CD4-positive, alpha-beta T cell treated with Interleukin-2 at 100 ng/mL for 4 hours (primary cell): ENCODE measurements at regions not wholly inside any gene's neighbourhood (a gene's known extent, or its start where the extent isn't known, plus 50 kb on each side); places are given as distances from the start of the nearest gene placed in this dataset.
A peak's percentile ranks its signal among the peaks of the same experiment; 100 is the strongest.
"Not testable (repeated sequence)": the region's sequence is repeated elsewhere in the genome, so short reads cannot be mapped to it uniquely, and the experiment has no call there.

Source experiments
- DNase-seq: peaks from one replicate; pipeline ENCODE4 v3.0.0-alpha.2; 2020; ENCODE audit warnings: low spot score

DNA sequence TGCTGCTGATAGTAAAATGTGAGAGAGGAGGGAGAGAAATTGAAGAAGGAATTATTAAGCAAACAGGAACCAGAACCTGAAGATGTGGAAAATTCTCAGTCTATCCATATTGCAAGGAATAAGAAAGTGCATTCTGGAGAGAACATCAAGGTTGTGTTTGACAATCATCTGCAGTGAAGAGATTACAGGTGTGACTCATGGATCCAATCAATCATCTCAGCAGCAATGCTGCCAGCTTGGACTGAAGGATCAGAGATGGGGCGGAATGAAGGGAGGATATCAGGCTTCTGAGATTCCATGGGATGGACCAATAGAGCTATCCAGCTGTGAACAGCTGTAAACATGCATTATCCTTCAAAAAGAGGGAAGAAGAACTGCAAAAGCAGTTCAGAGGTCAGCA lies 247.3 kb downstream of the LPIN1 start:
- no peak for DNase-seq

DNA sequence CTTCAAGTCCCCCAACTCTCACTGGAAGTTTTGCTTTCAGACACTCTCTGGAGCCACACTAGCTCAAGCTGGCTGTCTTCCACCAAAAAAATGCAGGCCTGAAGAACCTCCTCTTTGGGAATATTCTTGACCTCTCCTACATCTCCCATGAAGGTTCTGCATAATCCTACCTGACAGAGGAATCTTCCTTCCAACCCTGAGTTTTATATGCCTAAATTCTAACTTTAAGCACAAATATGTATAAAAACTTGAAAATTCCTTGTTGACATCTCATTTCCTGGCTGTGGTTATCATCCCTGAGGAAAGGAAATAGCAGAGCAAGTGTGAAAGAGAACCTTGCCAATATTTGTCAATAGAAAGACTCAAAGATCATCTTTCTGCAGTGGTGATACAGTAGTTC lies 249.0 kb downstream of the LPIN1 start:
- DNase-seq: no peak

DNA sequence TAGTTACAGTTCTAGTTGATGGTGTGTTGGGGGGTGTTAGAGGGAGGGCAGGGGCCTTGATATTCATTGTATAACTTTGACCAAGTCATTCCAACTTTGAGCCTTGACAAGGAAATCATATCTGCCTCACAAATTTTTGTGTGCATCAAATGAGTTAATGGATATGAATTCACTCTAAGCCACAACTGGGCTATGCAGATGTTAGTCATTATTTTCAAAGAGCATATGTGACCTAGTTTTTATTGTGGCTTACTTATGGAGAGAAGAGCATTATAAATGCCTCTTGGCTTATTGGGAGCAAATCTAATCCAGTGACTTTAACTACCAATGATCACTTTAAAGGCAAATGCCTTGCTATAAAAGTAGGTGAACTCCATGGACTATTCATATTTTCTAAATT lies 250.2 kb downstream of the LPIN1 start:
- DNase-seq: no peak

DNA sequence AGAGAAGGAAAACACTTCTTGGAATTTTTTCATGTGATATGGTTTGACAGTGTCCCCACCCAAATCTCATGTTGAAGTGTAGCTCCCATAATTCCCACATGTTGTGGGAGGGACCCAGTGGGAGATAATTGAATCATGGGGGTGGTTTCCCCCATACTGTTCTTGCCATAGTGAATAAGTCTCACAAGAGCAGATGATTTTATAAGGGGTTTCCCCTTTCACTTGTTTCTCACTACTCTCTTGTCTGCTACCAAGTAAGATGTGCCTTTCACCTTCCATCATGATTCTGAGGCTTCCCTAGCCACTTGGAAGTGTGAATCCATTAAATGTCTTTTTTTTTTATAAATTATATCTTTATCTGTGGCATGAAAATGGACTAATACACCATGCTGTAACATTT lies 250.7 kb downstream of the LPIN1 start:
- no peak for DNase-seq

DNA sequence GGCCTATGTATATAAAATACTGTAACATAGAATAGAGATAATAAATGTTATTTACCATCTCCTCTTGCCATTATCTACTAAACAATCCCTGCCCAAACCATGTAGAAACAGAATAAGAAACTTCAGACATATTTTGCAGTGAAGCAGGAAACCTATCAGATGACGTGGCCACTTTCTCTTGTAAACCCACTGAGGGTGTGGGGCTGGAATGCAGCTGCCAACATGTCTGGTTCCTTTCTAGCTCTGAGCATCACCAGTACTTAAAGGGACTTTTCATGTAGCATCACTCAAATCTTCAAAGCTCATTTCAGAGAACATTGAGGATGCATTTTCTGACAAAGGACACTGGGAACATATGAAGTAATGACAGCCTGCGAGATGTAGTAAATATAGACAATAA lies 251.8 kb downstream of the LPIN1 start:
- DNase-seq: peak; percentile 8

DNA sequence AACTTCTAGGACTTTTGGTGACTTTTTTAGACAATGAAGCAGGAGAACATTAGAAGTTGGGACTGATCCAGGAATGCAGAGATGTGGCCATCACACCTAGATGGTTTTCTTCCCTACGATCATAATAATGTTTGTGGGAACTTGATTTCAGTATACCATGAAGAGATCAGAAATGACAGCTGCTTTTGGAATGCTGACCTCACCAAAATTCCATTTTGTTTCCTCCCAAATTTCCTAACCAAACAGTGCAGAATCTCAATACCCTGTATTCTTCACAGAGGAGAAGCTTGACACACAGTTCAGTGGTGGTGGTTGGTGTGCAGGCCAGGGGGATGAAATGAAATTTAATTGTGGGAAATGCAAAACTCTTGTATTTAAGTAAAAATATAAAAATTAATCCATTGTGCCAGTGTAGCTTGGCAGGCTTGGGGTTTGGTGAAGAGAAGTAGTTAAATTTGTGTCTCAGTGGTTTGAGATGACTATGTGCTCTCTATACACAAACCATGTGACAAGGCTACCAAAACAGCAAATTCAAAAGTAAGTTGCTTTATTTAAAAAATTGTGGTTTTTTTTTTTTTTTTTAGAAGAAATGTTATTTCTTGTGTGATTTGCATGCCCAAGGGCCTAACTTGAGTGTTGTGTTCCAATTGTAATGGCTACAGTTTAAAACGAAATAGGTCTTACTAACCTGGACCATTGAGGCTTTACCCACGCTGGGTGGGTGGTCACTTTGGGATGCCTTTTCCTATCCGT lies 252.4 kb downstream of the LPIN1 start:
- no peak for DNase-seq

DNA sequence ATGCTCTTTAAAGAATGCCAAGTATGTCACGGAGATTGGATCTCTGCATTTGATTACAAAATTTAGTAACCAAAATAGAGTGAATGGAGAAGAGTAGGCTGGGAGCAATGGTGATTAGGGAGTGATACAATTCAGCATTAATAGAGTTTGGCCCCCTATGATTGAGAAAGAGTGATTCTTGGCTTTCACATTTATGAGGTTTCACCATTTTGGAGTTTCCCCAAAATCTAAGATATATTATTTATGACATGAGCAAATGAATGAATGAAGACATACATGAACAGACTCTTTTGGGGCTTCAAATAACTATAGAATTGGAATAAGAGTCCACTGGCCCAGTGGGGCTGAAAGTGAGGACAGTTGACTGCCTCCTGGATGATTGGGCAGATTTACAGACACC lies 255.2 kb downstream of the LPIN1 start:
- no peak for DNase-seq

DNA sequence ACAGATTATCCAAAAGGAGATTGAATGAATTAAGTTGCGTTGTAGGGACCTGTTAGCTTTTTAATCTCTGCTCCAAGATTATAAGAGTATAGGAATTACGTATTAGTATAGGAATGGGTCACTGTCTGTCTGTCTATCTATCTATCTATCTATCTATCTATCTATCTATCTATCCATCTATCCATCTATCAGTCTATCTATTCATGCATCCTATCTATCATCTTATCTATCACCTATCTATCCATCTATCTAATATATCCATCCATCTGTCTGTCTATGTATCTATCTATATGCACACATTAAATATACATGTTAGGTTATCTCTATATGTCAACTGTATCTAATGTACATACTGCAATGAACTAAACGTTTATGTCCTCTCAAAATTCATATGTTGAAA lies 255.8 kb downstream of the LPIN1 start:
- no peak for DNase-seq

DNA sequence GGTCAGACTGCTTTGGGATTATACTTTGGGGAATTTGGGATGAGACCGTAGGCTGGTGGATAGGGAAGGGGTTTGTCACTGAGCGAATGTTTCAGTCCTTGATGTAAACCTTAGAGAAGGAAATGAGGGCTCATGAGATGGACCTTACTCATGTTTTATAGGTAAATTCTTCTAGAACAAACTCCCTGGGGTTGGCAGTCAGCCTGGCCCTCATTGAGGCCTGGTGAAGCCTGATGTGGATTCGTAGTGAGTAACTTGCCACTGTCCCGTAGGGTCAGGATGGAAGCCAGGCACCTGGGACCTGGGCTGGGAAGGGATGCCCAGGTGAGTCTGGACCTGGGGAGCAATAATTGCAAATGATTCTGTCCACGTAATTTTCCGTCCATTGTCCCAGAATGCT lies 258.3 kb downstream of the LPIN1 start:
- no peak for DNase-seq

DNA sequence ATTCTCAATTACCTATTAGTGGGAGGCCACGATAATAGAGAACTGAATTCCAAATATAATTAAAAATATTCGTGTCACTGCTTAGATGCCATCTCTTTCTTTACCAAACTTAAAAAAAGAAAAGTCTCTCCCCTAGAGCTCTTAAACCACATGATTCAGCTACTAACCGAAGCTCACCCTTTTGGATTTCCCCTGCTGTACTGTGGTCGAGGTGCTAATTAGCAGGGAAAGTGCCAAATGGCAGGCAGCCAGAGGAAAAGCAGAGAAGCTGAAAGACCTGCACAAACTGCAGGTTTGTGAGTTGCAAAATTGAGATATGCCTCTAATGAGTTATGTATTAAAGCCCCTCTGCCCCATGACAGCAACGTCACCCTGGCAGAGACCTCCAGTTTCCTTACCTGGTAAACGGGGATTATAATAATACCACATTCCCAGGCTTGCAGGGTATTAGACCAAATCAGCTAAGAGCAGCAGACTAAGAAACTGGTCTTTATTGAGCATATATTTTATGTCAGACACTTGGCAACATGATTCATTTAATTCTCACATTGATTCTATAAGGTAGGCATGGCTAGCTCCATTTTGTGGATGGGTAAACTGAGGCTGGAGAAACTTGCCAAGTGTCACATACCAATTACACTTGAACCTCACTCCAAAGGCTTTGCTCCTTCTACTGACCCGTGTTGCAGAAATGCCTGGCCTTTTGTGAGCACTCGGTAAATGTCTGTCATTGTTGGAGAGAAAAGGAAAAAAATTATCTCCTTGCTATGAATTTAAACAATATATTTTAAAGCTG lies 259.7 kb downstream of the LPIN1 start:
- peak; percentile 74 for DNase-seq

DNA sequence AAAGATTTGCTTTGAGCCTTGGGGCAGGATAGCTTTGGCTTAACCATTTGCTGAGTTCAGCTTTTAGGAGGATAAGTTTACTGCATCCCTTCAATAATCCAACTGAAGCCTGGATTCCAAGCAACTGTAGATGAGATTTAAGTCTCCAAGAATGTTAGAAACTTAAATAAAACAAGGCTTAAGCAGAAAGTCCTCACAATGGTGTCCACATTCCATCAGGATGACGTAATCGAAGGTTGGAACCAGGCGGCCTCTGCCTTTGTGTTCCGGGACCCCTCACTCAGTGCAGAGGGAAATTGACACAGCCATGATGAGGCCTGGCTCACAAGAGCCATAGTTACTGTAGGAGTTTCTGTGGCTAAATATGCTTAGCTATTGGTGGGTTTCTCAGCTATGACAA lies 260.4 kb downstream of the LPIN1 start:
- no peak for DNase-seq

DNA sequence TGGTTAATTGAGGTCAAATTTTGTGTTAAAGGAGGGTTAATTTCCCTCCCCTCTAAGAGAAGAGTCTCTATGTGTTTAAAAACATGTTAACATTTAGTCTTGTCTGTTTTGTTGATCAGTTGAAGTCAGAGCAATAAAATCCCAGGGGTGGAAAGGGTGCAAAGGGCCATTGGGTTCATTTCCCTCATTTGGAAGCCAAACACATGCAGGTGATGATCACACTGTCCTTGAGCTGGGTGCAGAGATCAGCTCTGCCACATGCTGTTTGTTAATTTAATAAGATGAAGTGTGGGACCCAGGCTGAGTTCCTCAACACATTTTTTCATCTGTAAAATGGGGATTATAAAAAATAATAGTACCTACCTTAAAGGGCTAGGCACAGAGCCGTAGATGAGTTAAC lies 260.9 kb downstream of the LPIN1 start:
- DNase-seq: no peak

DNA sequence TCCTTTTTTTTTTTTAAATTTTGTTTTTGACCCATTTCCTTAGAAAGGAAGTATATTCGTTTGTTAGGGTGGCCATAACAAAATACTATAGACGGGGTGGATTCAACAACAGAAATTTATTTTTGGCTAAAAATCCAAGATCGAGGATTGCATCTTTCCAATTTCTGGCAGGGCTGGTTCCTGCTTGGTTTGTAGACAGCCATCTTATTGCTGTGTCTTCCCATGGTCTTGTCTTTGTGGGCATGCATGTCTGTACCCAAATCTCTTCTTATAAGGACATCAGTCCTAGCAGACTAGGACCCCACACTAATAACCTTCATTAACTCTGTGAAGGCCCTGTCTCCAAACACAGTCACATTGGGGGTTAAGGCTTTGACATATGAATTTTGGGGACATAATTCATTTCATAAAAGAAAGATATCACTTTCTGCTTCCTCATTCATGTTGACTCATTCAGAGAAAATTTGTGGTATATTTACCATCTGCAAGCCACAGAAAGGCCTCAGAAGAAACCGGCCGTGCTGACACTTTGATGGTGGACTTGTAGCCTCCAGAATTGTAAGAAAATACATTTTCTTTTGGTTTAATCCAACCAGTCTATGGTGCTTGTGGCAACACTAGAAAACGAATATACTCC lies 262.1 kb downstream of the LPIN1 start:
- no peak for DNase-seq

DNA sequence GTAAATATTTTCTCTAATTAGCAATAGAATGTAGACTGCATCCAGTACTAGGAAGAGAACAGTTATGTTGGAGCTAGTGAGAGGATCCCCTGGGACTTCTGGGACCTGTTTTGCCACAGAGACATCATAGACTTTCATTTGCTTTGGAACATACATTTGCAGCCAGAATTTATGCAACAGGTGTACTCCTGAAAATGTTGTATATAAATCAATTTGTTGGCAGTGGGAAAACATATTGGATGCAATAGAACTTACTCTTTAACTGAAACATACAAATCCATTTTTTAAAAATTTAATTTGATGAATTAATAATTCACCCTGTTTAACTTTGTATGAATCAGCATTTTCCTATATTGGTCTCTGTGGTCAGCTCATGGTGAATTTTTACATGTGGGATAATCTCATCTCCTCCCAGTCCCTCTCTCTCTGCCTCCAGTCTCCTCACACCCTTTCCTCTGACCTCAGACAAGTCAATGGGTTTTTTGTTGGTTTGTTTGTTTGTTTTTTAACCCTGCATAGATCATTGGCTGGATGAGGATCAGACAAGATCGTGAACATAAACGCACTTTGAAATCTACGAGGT lies 263.0 kb downstream of the LPIN1 start:
- no peak for DNase-seq

DNA sequence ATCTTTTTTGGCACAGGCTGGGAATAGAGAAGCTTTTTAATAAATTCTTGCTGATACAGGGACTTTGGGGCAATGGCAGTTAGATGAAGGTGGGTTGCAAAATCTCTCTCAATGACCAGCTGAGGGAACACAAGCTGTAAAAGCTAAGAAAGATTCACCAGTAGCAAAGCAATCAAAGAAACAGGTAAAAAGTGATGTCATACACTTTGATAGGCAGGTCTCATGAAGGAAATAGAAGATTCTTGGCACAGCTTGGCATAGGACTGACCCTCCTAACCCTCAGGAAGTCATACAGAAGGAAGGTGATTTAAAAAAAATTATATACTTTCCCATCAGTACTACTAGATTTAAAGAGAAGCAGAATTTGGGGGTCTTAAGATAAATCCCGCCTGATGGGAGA lies 263.6 kb downstream of the LPIN1 start:
- no peak for DNase-seq

DNA sequence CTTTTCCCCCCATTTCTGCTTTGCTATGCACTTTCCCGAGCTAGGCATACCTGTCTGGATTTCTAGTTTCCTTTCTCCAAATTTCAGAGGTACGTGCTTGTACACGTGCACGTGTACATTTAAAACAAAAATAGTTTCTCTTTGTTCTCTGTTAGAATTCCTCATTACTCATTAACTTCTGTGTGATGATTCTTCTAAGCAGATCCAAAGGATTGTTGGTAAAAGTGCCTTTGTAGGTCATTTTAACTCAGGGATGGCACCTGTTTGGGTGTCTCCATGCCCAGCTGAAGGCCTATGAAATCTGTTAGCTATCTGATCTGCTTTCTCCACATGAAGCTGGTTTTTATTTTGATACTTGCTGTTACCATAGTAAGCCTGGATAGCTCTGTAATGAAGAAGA lies 264.3 kb downstream of the LPIN1 start:
- no peak for DNase-seq

DNA sequence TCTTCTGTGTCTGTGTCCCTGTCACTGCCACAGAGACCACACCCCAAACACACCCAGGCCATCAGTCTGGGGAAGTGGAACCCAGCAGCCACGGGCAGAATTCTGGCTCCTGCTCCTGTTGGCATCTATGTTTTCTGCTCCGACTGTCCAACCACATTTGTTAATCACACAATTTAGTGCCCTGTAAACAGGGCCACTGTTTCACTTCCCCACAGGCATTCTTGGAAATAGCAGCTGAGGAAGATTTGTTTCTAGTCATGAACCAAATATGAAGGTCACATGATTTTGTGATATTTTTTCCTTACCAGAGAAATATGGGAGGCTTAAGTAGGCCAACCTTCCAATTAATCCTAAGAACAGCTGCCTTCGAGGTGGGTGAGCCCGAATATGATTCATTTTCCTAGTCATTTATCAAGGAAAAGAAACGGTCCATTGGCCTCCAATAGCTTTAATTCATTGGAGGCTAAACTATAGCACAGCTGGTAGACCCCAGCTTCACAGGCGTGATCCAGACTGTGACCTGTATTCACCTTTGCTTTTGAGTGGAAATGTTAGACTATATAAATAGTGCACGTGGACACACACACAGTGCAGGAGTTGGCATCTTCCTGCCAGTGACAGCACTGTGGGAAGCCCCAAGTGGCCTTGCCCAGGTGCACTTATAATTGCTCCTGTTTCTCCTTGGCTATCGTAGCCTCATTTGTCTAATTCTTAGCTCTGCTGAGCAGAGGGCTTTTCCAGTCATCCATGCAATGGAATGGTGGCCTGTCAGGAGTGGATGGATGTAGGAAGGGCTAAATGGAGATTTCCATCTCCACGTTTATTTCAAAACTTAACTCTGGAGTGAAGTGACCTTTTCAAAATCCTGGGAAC lies 267.9 kb downstream of the LPIN1 start:
- DNase-seq: no peak

DNA sequence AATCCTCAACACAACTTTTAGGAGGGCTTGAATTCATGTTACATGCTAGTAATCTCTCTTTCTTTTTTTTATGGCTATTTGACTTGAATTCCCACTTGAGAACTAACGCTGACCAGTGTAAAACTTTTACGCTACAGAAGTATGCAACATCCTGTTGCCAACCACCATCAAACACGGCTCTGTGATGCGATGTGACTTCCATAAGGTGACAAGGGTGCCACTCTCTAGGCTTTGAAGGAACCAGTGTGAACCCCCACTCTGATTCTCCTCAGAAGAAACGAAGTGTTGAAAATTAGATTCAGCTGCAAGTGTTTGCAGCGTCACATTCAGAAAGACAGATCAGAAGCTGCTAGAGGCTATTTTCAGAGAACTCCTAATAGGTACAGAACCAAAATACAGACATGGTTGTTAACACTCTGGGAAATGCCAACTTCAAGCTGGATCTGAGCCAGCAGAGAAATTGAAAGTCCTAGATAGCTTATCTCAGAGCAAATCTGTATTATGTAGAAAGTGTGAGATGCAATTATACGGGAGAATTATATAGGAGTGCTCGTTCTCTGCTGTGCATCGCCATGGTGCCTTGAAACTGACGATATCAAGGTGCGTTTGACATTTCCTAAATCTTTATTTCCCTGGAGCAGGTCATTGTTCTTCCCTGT lies 271.2 kb downstream of the LPIN1 start:
- no peak for DNase-seq

DNA sequence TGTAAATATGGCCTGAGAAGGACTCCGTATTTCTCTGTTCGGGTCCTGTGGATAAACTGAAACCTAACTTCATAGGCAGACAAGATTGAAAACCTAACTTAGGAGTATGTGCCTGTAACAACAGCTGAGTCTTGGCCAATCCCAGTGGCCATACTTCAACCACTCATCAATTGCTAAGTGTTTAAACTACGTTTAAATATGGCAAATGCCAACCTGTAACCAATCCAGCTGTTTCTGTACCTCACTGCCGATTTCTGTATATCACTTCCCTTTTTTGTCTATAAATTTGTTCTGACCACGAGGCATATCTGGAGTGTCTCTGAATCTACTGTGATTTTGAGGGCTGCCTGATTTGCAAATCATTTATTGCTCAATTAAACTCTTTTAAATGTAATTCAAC lies 272.3 kb downstream of the LPIN1 start:
- DNase-seq: not testable (repeated sequence)

DNA sequence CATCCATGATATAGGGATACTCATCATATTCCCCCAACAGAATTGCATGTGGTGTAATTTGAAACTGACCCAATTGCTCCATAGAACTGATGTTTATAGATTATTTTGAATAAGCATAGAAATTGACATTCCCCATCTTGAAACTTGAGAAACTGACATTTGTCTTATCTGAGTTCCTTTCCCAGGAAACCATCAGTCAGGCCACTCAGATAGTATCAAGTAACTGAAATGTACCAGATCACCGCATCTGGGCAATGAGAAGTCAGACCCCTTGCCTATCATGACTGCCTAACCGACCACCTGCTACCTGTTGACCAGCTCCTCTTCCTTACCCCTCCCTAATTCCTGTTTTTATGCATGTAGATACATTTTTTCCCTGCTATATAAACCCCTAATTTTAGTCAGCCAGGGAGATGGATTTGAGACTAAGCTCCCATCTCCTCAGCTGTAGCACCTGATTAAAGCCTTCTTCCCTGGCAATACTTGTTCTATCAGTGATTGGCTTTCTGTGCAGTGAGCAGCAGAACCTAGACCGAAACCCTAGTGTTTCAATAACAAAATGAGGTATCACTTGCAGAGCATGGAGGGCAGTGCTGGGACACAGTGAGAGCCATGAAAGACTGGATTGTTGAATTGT lies 274.5 kb downstream of the LPIN1 start:
- DNase-seq: no peak
